Heart right ventricle (tissue), 16 donors: ENCODE measurements at regions not wholly inside any gene's neighbourhood (a gene's known extent, or its start where the extent isn't known, plus 50 kb on each side); places are given as distances from the start of the nearest gene placed in this dataset.

Experiments
- ATAC-seq, 8 donors: fragments of 200-7000 bp; cut with Tn5 transposase; one replicate each; pipeline ENCODE4 v1.9.1; 2020; ENCODE audit warnings: mild to moderate bottlenecking in 8 of 8, moderate library complexity in 8 of 8, moderate number of reproducible peaks in 1 of 8
- DNase-seq, 2 donors: peaks; one replicate each; pipeline ENCODE4 v3.0.0-alpha.2; 2020
- H3K27ac ChIP-seq, 10 donors: fragments of 200-600 bp; sonication (generic) in 2 of 10; one replicate each; pipeline versions ENCODE4 v1.5.0 to v1.8.0; 2020 to 2022; ENCODE audit warnings: mild to moderate bottlenecking in 3 of 10
- H3K27me3 ChIP-seq, 7 donors: fragments of 200-600 bp; one replicate each; pipeline ENCODE4 v1.8.0; 2021 to 2022; ENCODE audit warnings: mild to moderate bottlenecking in 2 of 7
- H3K36me3 ChIP-seq, 9 donors: fragments of 200-600 bp; sonication (generic) in 1 of 9; one replicate each; pipeline versions ENCODE4 v1.5.0 to v1.8.0; 2020 to 2022; ENCODE audit warnings: mild to moderate bottlenecking in 2 of 9
- H3K4me1 ChIP-seq, 9 donors: fragments of 200-600 bp; sonication (generic) in 1 of 9; one replicate each; pipeline versions ENCODE4 v1.5.0 to v1.8.0; 2020 to 2022; ENCODE audit warnings: mild to moderate bottlenecking in 4 of 9
- H3K4me3 ChIP-seq, 10 donors: fragments of 200-600 bp; sonication (generic) in 2 of 10; one replicate each; pipeline versions ENCODE4 v1.5.0 to v1.8.0; 2020 to 2022; ENCODE audit warnings: mild to moderate bottlenecking in 7 of 10, moderate library complexity in 2 of 10
- H3K9me3 ChIP-seq, 11 donors: fragments of 200-600 bp in 10 of 11; sonication (generic) in 2 of 11; one replicate each; pipeline versions ENCODE4 v1.5.0 to v1.8.0; 2013 to 2022; ENCODE audit warnings: mild to moderate bottlenecking in 2 of 11, control low read depth in 1 of 11, moderate library complexity in 1 of 11
- CTCF ChIP-seq, 9 donors: fragments of 200-600 bp; sonication (generic) in 2 of 9; IDR thresholded peaks; one replicate each; pipeline versions ENCODE4 v1.5.0 to v1.8.0; 2021 to 2022; ENCODE audit warnings: antibody characterized with exemption in 9 of 9, mild to moderate bottlenecking in 5 of 9, moderate library complexity in 1 of 9
- WGBS, 2 donors: extraction: QIAGEN DNeasy Blood & Tissue Kit; methylation state at CpG; one replicate each; pipeline ENCODE4 v1.1.7; 2013; ENCODE audit warnings: inconsistent platforms in 1 of 2; 5-methylcytosine and 5-hydroxymethylcytosine counted together
- intact Hi-C, 10 donors: fragments of 100-400 bp; cut with DNase I; formaldehyde crosslinking; loops; one replicate each; pipeline versions ENCODE4 v1.11.1 to v1.14.2; 2022
- donor health status: Arrhythmogenic right ventricular cardiomyopathy.
- donor health status: ischemic (EF 13 %, LVEDD 7.1; RV severe dilation, severe dysfunction).
- donor health status: healthy with polysubstance abuse.
- donor health status: DM: no; HTN: yes; CAD: no.
- donor health status: DM: no; HTN: no; CAD: no.
- donor health status: ischemic (EF 25% LVEDD 6.9; RV normal size, moderate dysfunction).
- donor health status: ischemic (EF 25% LVEDD 5.7; RV mildly dilated, moderate dysfunction).
- donor health status: healthy.
- donor health status: DM: yes; HTN: yes; CAD: no.
- donor health status: Ischemic cardiomyopathy.
- donor health status: ischemic (EF 35%, LVEDD 5.7; RV mildly dilated, moderate dysfunction).
- donor health status: nonischemic (EF 11% LVEDD 7.7; RV severe dilation, severe dysfunction).
- donor health status: DM: yes; HTN: yes; CAD: no.
- donor health status: PGD.
- donor health status: ischemic (EF 29% LVEDD 5.4; RV normal size, mild dysfunction).
- donor health status: nonischemic (EF 23%, LVEDD 6.1; RV moderate dilation, normal function).

- ATAC-seq (no peak), DNase-seq (no peak)
- Histone ChIP-seq H3K4me3 (no peak overlapping the region), H3K9me3 (peaks cover 0 to 8% (median 0%) of the 10 kb centered on the region in 11 donors), H3K27me3 (no peaks in the 10 kb centered on the region), H3K4me1 (no peaks in the 10 kb centered on the region), H3K36me3 (no peaks in the 10 kb centered on the region), H3K27ac (no peak overlapping the region)
- intact Hi-C loops: no loop called here
- no peak for TF ChIP-seq CTCF (IDR thresholded peaks at IDR 0.05)
Measured at GRCh38 chr6:101294676-101295075, 98.8 kb upstream of the GRIK2 start.

- ATAC-seq (no peak), DNase-seq (no peak)
- Histone ChIP-seq H3K27ac (no peak overlapping the region), H3K4me1 (no peaks in the 10 kb centered on the region), H3K36me3 (no peaks in the 10 kb centered on the region), H3K9me3 (peaks cover 0 to 8% (median 0%) of the 10 kb centered on the region in 11 donors), H3K27me3 (no peaks in the 10 kb centered on the region), H3K4me3 (no peak overlapping the region)
- 70 to 76% methylated on average over 6 of the region's 6 CpGs for WGBS, 2 donors
- no peak for TF ChIP-seq CTCF (IDR thresholded peaks at IDR 0.05)
- intact Hi-C loops: no loop called here
Measured at GRCh38 chr6:101296169-101296960, 97.1 kb upstream of the GRIK2 start.

GRCh38 chr6:101302593-101302992 is 90.9 kb upstream of the GRIK2 start:
- DNase-seq: no peak
- peaks cover 0 to 25% (median 6%) of the 10 kb centered on the region in 11 donors for H3K9me3 ChIP-seq
- no peak for TF ChIP-seq CTCF (IDR thresholded peaks at IDR 0.05)
- H3K27me3 ChIP-seq: no peaks in the 10 kb centered on the region
- no peaks in the 10 kb centered on the region for H3K36me3 ChIP-seq
- intact Hi-C loops: no loop called here
- H3K27ac ChIP-seq: no peak overlapping the region
- 74 to 84% methylated on average over 1 of the region's 1 CpG for WGBS, 2 donors
- no peak for ATAC-seq
- H3K4me3 ChIP-seq: no peak overlapping the region
- H3K4me1 ChIP-seq: no peaks in the 10 kb centered on the region

GRCh38 chr6:101303495-101303894 is 90.0 kb upstream of the GRIK2 start:
- ATAC-seq: no peak
- intact Hi-C loops: no loop called here
- Histone ChIP-seq H3K9me3 (peaks cover 0 to 25% (median 6%) of the 10 kb centered on the region in 11 donors), H3K27me3 (no peaks in the 10 kb centered on the region), H3K4me3 (no peak overlapping the region), H3K4me1 (no peaks in the 10 kb centered on the region), H3K36me3 (no peaks in the 10 kb centered on the region), H3K27ac (no peak overlapping the region)
- 85 to 86% methylated on average over 2 of the region's 2 CpGs for WGBS, 2 donors
- TF ChIP-seq CTCF (IDR thresholded peaks at IDR 0.05): no peak
- DNase-seq: no peak
